D721Med (cell line): ENCODE measurements at regions not wholly inside any gene's neighbourhood (a gene's known extent, or its start where the extent isn't known, plus 50 kb on each side); places are given as distances from the start of the nearest gene placed in this dataset.

Source experiments
- DNase-seq: peaks from one replicate; pipeline ENCODE4 v3.0.0; 2011; ENCODE audit warnings: low spot score; ENCODE audit not compliant: insufficient read length
- FAIRE-seq: peaks from 2 replicates; lab custom pipeline; 2011; peaks lifted over from hg19 to GRCh38; lab: Jason Lieb, UNC
- CTCF ChIP-seq: IDR thresholded peaks from 2 replicates; pipeline ENCODE4 v1.5.1; 2012; ENCODE audit warnings: mild to moderate bottlenecking, control low read depth; ENCODE audit not compliant: insufficient read depth; ENCODE audit errors: missing control alignments

DNA sequence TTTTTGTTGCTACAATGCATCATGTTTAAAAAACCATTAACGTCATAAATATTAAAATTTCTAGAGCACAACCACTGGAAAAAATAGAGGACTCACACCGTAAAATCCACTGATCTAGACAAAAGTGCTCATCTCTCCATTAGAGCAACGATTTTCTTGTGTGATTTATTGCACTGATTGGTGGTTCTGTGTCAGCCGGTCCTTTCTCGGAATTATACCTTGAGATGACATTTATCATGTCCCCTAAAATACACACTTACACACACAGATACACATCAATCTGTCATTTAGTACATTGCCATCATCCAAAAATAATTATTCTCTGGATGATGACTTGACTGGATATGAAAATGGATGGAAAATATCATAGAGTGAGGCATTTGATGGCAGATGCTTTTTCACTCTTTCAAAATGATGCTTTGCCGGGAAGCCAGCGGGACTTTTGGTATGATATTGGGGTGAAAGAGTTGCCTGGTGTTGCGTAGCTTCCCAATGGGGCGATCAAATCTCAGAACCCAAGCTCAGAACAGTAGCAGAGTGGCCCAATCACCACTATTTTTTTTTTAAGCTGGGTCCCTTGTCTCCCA is 226.6 kb downstream of the GAS1 start:
- TF ChIP-seq CTCF: no peak
- DNase-seq (no peak), FAIRE-seq (no peak)

DNA sequence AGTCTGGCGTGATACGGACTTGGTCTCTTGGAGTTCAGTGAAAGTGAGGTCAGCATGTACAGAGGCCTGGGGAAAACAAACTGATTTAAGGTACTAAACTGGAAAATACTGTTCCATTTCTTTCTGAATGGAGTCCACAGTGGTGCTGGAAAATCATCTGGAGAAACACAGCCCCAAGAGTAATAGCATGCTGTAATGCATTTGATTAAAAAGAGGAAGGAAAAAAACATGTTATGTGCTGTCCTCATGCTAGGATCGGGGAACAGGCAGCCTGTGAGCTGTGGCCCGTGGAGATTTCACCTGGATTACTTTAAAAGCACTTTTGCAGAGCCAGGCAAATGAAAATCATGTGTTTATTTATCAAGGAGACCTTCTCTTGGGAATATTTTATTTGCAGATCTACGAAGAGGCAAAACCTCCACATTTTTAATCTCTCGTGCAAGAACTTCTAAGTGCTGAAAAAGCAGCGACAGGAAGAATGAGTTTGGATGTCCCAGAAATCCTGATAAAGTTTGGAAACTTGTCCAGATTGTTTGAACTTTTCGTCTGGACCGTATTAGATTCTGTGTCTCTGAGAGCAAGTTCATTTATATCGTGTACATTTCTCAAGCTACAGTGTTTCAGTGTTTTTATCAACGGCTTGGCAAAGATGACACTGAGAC is 228.8 kb downstream of the GAS1 start:
- DNase-seq: no peak
- FAIRE-seq: no peak
- TF ChIP-seq CTCF: no peak

- DNase-seq (no peak), FAIRE-seq (no peak)
- TF ChIP-seq CTCF: no peak
Measured at GRCh38 chr9:86716326-86716922, 230.9 kb downstream of the GAS1 start.

DNA sequence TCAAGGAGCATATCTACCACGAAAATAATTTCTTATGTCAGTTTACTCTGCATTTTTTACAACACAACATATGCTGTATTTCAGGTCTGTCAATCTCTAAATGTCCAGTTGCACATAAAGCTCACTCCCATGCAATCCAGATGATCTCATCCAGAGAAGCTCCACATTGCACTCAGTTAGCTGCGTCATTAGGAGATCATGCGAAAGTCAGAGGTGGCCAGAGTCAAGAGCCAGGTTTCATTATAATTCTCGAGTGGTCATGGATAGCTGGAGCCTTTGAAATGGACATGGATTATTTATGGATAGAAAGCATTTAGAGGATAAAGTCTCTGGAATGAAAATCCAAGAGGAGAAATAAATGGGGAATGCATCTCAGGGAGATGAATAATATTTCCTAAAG is 232.3 kb downstream of the GAS1 start:
- no peak for DNase-seq
- TF ChIP-seq CTCF: no peak
- no peak for FAIRE-seq

DNA sequence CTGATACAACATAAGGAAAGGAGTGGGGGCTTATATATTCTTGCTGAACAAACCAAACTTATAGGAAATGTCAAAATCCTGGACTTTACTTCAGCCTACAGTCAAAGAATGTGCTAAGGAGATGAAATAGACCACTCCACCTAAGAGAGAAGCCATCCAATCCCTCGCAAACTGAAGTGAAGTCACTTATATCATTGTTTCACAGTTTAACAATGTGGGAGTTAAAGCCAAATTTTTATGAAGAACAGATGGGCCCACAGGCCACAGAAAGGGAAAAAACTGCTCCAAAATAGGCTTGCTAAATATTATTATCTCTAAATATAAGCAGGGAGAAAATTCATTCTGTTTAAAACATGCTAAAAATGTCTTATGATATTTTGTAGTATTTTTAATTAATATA is 233.3 kb downstream of the GAS1 start:
- TF ChIP-seq CTCF: no peak
- FAIRE-seq (no peak), DNase-seq (no peak)

GRCh38 chr9:86713470-86713869 is 233.8 kb downstream of the GAS1 start:
- no peak for TF ChIP-seq CTCF
- DNase-seq: no peak
- FAIRE-seq: no peak
